Stimulated activated CD8-positive, alpha-beta memory T cell treated with anti-CD3 and anti-CD28 coated beads, Interleukin-12 subunit alpha, Interleukin-12 subunit beta, amount 100 ng/mL, for 1 hour (primary cell): ENCODE measurements at regions not wholly inside any gene's neighbourhood (a gene's known extent, or its start where the extent isn't known, plus 50 kb on each side); places are given as distances from the start of the nearest gene placed in this dataset.

Experiments
- DNase-seq: peaks from one replicate; pipeline ENCODE4 v3.0.0-alpha.2; 2020; ENCODE audit warnings: low read depth

GRCh38 chr13:76198568-76199163 lies 562.5 kb downstream of the LMO7 start:
- DNase-seq: no peak

GRCh38 chr13:76189882-76190519 lies 553.9 kb downstream of the LMO7 start:
- DNase-seq: no peak

- no peak for DNase-seq
These were observed 540.0 kb downstream of the LMO7 start for GRCh38 chr13:76175961-76176725.

- no peak for DNase-seq
These were observed 532.5 kb downstream of the LMO7 start for GRCh38 chr13:76168661-76169060.

- no peak for DNase-seq
These were observed 528.2 kb downstream of the LMO7 start for GRCh38 chr13:76164290-76164689.

- no peak for DNase-seq
These were observed 527.6 kb downstream of the LMO7 start for GRCh38 chr13:76163761-76164160.

- no peak for DNase-seq
These were observed 525.1 kb downstream of the LMO7 start for GRCh38 chr13:76160961-76161925.

GRCh38 chr13:76160506-76160905 lies 524.4 kb downstream of the LMO7 start:
- DNase-seq: no peak

- no peak for DNase-seq
These were observed 521.8 kb downstream of the LMO7 start for GRCh38 chr13:76157926-76158325.

GRCh38 chr13:76153239-76153638 lies 517.1 kb downstream of the LMO7 start:
- no peak for DNase-seq

- DNase-seq: no peak
These were observed 512.8 kb downstream of the LMO7 start for GRCh38 chr13:76148926-76149325.

GRCh38 chr13:76148374-76148773 lies 512.2 kb downstream of the LMO7 start:
- no peak for DNase-seq

- DNase-seq: no peak
These were observed 496.4 kb downstream of the LMO7 start for GRCh38 chr13:76132532-76132931.

- no peak for DNase-seq
These were observed 495.4 kb downstream of the LMO7 start for GRCh38 chr13:76131551-76131950.

GRCh38 chr13:76129305-76130000 lies 493.3 kb downstream of the LMO7 start:
- DNase-seq: no peak

- no peak for DNase-seq
These were observed 491.8 kb downstream of the LMO7 start for GRCh38 chr13:76127922-76128321.

GRCh38 chr13:76123548-76123947 lies 487.4 kb downstream of the LMO7 start:
- DNase-seq: no peak

- DNase-seq: no peak
These were observed 480.7 kb downstream of the LMO7 start for GRCh38 chr13:76116751-76117360.

GRCh38 chr13:76106763-76107162 lies 470.6 kb downstream of the LMO7 start:
- no peak for DNase-seq

- DNase-seq: no peak
These were observed 458.5 kb downstream of the LMO7 start for GRCh38 chr13:76094645-76095044.

GRCh38 chr13:76091076-76091475 lies 454.9 kb downstream of the LMO7 start:
- no peak for DNase-seq
